Type B pancreatic cell (in vitro differentiated cells): ENCODE measurements at regions not wholly inside any gene's neighbourhood (a gene's known extent, or its start where the extent isn't known, plus 50 kb on each side); places are given as distances from the start of the nearest gene placed in this dataset.
"Not testable (repeated sequence)": the region's sequence is repeated elsewhere in the genome, so short reads cannot be mapped to it uniquely, and the experiment has no call there.

Experiments
- DNase-seq: peaks from one replicate; pipeline ENCODE4 v3.0.0; 2021; ENCODE audit warnings: mixed read lengths; ENCODE audit not compliant: unreplicated experiment; ENCODE audit errors: extremely low spot score
- H3K27ac Mint-ChIP-seq: 2 replicates; pipeline ENCODE4 v1.8.0; 2021; ENCODE audit warnings: mild to moderate bottlenecking, mixed read lengths
- H3K27me3 Mint-ChIP-seq: 2 replicates; pipeline ENCODE4 v1.8.0; 2021; ENCODE audit warnings: mixed read lengths
- H3K36me3 Mint-ChIP-seq: 2 replicates; pipeline ENCODE4 v1.8.0; 2021; ENCODE audit warnings: mixed read lengths
- H3K4me1 Mint-ChIP-seq: one replicate; pipeline ENCODE4 v1.8.0; 2021; ENCODE audit warnings: mixed read lengths; ENCODE audit not compliant: unreplicated experiment
- H3K4me3 Mint-ChIP-seq: 2 replicates; pipeline ENCODE4 v1.8.0; 2021; ENCODE audit warnings: mild to moderate bottlenecking, mixed read lengths
- H3K9me3 Mint-ChIP-seq: 2 replicates; pipeline ENCODE4 v1.8.0; 2021; ENCODE audit warnings: mixed read lengths
- CTCF ChIP-seq: fragments of 200-600 bp; sonication (generic); conservative IDR thresholded peaks from 2 replicates; pipeline ENCODE4 v1.5.0; 2021; ENCODE audit warnings: antibody characterized with exemption, mild to moderate bottlenecking

GRCh38 chr18:34514238-34514637 is 195.9 kb upstream of the DTNA start:
- no peaks in the 10 kb centered on the region for H3K4me1 Mint-ChIP-seq
- TF ChIP-seq CTCF: no peak
- no peaks in the 10 kb centered on the region for H3K27me3 Mint-ChIP-seq
- H3K9me3 Mint-ChIP-seq: no peaks in the 10 kb centered on the region
- no peak overlapping the region for H3K27ac Mint-ChIP-seq
- no peak for DNase-seq
- no peaks in the 10 kb centered on the region for H3K36me3 Mint-ChIP-seq
- no peak overlapping the region for H3K4me3 Mint-ChIP-seq

GRCh38 chr18:34514957-34515356 is 195.1 kb upstream of the DTNA start:
- Mint-ChIP-seq H3K4me1 (no peaks in the 10 kb centered on the region), H3K27ac (no peak overlapping the region), H3K9me3 (no peaks in the 10 kb centered on the region), H3K4me3 (no peak overlapping the region), H3K36me3 (no peaks in the 10 kb centered on the region), H3K27me3 (no peaks in the 10 kb centered on the region)
- DNase-seq: no peak
- TF ChIP-seq CTCF: no peak

GRCh38 chr18:34516355-34516754 is 193.7 kb upstream of the DTNA start:
- H3K36me3 Mint-ChIP-seq, H3K27me3 Mint-ChIP-seq, H3K4me1 Mint-ChIP-seq, H3K27ac Mint-ChIP-seq, H3K4me3 Mint-ChIP-seq, DNase-seq, H3K9me3 Mint-ChIP-seq: not testable (repeated sequence)

GRCh38 chr18:34516996-34517395 is 193.1 kb upstream of the DTNA start:
- not testable (repeated sequence) for DNase-seq, H3K27ac Mint-ChIP-seq, H3K27me3 Mint-ChIP-seq, H3K9me3 Mint-ChIP-seq, H3K4me3 Mint-ChIP-seq, H3K4me1 Mint-ChIP-seq, H3K36me3 Mint-ChIP-seq

GRCh38 chr18:34521040-34521439 is 189.1 kb upstream of the DTNA start:
- Mint-ChIP-seq H3K9me3 (no peaks in the 10 kb centered on the region), H3K4me3 (no peak overlapping the region), H3K4me1 (peaks cover 6% of the 10 kb centered on the region)

GRCh38 chr18:34522603-34523002 is 187.5 kb upstream of the DTNA start:
- DNase-seq: no peak
- Mint-ChIP-seq H3K36me3 (no peaks in the 10 kb centered on the region), H3K4me1 (peaks cover 6% of the 10 kb centered on the region), H3K9me3 (no peaks in the 10 kb centered on the region), H3K4me3 (no peak overlapping the region), H3K27me3 (no peaks in the 10 kb centered on the region), H3K27ac (no peak overlapping the region)
- TF ChIP-seq CTCF: no peak

More at GRCh38 chr18:34521040-34521439, 189.1 kb upstream of the DTNA start:
- no peak for TF ChIP-seq CTCF
- Mint-ChIP-seq H3K27me3 (no peaks in the 10 kb centered on the region), H3K36me3 (no peaks in the 10 kb centered on the region), H3K27ac (no peak overlapping the region)
- DNase-seq: no peak

- Mint-ChIP-seq H3K4me3 (peak overlapping the region; percentile 12), H3K27me3 (no peaks in the 10 kb centered on the region), H3K36me3 (no peaks in the 10 kb centered on the region), H3K4me1 (peaks cover 6% of the 10 kb centered on the region), H3K27ac (no peak overlapping the region), H3K9me3 (no peaks in the 10 kb centered on the region)
- no peak for TF ChIP-seq CTCF
- DNase-seq: no peak
Measured at GRCh38 chr18:34525244-34525643, 184.9 kb upstream of the DTNA start.
